ENCODE measurements at regions not wholly inside any gene's neighbourhood (a gene's known extent, or its start where the extent isn't known, plus 50 kb on each side); places are given as distances from the start of the nearest gene placed in this dataset.

GRCh38 chr1:101632548-101633272 lies 364.0 kb downstream of the OLFM3 start:
- H2AFZ ChIP-seq (replicated peaks), result no peak overlapping the region
- Mint-ChIP-seq H3K27me3 (ENCODE audit: insufficient read depth, low read depth) (peaks cover 2% of the 10 kb centered on the region), H3K4me3 (no peak overlapping the region), H3K4me1 (no peaks in the 10 kb centered on the region), H3K27ac (no peak overlapping the region), H3K36me3 (no peaks in the 10 kb centered on the region), H3K9me3 (no peaks in the 10 kb centered on the region)
- H3K27ac ChIP-seq, result no peak overlapping the region
- no peak for DNase-seq (ENCODE audit: low spot score)
- H3K9ac ChIP-seq, result no peak overlapping the region
- no peak overlapping the region for H3K4me2 ChIP-seq
- no peaks in the 10 kb centered on the region for H3K27me3 ChIP-seq
- no peaks in the 10 kb centered on the region for H3K36me3 ChIP-seq
- TF ChIP-seq EZH2 (IDR thresholded peaks at IDR 0.05) (no peak), EZH2phosphoT487 (IDR thresholded peaks at IDR 0.05) (no peak), CTCF (IDR thresholded peaks at IDR 0.05) (no peak)
- H4K20me1 ChIP-seq (ENCODE audit: low read depth), result no peaks in the 10 kb centered on the region
- H3K9me3 ChIP-seq (ENCODE audit: low read depth), result no peaks in the 10 kb centered on the region
- no peaks in the 10 kb centered on the region for H3K79me2 ChIP-seq (ENCODE audit: low read depth)
- peaks cover 5% of the 10 kb centered on the region for H3K4me1 ChIP-seq
- no peak overlapping the region for H3K4me3 ChIP-seq
- H3F3A ChIP-seq (ENCODE audit: low read depth), result no peaks in the 10 kb centered on the region

- Histone ChIP-seq H3K27me3 (no peaks in the 10 kb centered on the region), H3K9ac (no peak overlapping the region), H3K79me2 (ENCODE audit: low read depth) (no peaks in the 10 kb centered on the region), H3K4me2 (no peak overlapping the region), H3K4me3 (no peak overlapping the region), H3K36me3 (no peaks in the 10 kb centered on the region), H2AFZ (replicated peaks) (no peak overlapping the region), H4K20me1 (ENCODE audit: low read depth) (no peaks in the 10 kb centered on the region), H3K27ac (no peak overlapping the region), H3F3A (ENCODE audit: low read depth) (no peaks in the 10 kb centered on the region), H3K9me3 (ENCODE audit: low read depth) (no peaks in the 10 kb centered on the region), H3K4me1 (no peaks in the 10 kb centered on the region)
- Mint-ChIP-seq H3K9me3 (no peaks in the 10 kb centered on the region), H3K36me3 (no peaks in the 10 kb centered on the region), H3K27me3 (ENCODE audit: insufficient read depth, low read depth) (no peaks in the 10 kb centered on the region), H3K4me1 (no peaks in the 10 kb centered on the region), H3K27ac (no peak overlapping the region), H3K4me3 (no peak overlapping the region)
- TF ChIP-seq CTCF (IDR thresholded peaks at IDR 0.05), result no peak
- TF ChIP-seq EZH2phosphoT487 (IDR thresholded peaks at IDR 0.05), result no peak
- TF ChIP-seq EZH2 (IDR thresholded peaks at IDR 0.05), result no peak
- DNase-seq (ENCODE audit: low spot score), result no peak
Observed at GRCh38 chr1:101645810-101646209, 350.9 kb downstream of the OLFM3 start.

GRCh38 chr1:101652484-101652883 lies 344.2 kb downstream of the OLFM3 start:
- H3K27ac Mint-ChIP-seq, result no peak overlapping the region

More at GRCh38 chr1:101652484-101652883, 344.2 kb downstream of the OLFM3 start:
- no peaks in the 10 kb centered on the region for H3F3A ChIP-seq (ENCODE audit: low read depth)
- peaks cover 5% of the 10 kb centered on the region for H3K4me1 ChIP-seq
- no peaks in the 10 kb centered on the region for H3K79me2 ChIP-seq (ENCODE audit: low read depth)
- H3K4me3 ChIP-seq, result no peak overlapping the region
- no peaks in the 10 kb centered on the region for H3K36me3 Mint-ChIP-seq
- peaks cover 14% of the 10 kb centered on the region for H3K9me3 Mint-ChIP-seq
- no peaks in the 10 kb centered on the region for H3K4me1 Mint-ChIP-seq
- no peaks in the 10 kb centered on the region for H3K36me3 ChIP-seq
- no peak overlapping the region for H3K4me3 Mint-ChIP-seq
- H3K27ac ChIP-seq, result no peak overlapping the region
- no peaks in the 10 kb centered on the region for H3K27me3 ChIP-seq
- H2AFZ ChIP-seq (replicated peaks), result no peak overlapping the region
- no peak overlapping the region for H3K4me2 ChIP-seq
- H3K9me3 ChIP-seq (ENCODE audit: low read depth), result peaks cover 5% of the 10 kb centered on the region
- H4K20me1 ChIP-seq (ENCODE audit: low read depth), result no peaks in the 10 kb centered on the region
- TF ChIP-seq CTCF (IDR thresholded peaks at IDR 0.05) (no peak), EZH2 (IDR thresholded peaks at IDR 0.05) (no peak)
- DNase-seq (ENCODE audit: low spot score), result peak; percentile 4
- H3K27me3 Mint-ChIP-seq (ENCODE audit: insufficient read depth, low read depth), result no peaks in the 10 kb centered on the region
- H3K9ac ChIP-seq, result no peak overlapping the region

All from neural progenitor cell (in vitro differentiated cells).